Loucy (cell line): ENCODE measurements at regions not wholly inside any gene's neighbourhood (a gene's known extent, or its start where the extent isn't known, plus 50 kb on each side); places are given as distances from the start of the nearest gene placed in this dataset.

ENCODE experiments used
- CTCF ChIP-seq: fragments of 200-600 bp; sonication (generic); conservative IDR thresholded peaks from 2 replicates; pipeline ENCODE4 v1.5.1; 2014; ENCODE audit warnings: mild to moderate bottlenecking, antibody characterized with exemption, low read length
- EZH2phosphoT487 ChIP-seq: fragments of 200-600 bp; IDR thresholded peaks from 2 replicates; pipeline ENCODE4 v1.6.1; 2018; ENCODE audit warnings: antibody characterized with exemption, mild to moderate bottlenecking, moderate library complexity, borderline replicate concordance

GRCh38 chr16:5374184-5374583 lies 276.6 kb upstream of the EEF2KMT start:
- TF ChIP-seq CTCF = no peak
- no peak for TF ChIP-seq EZH2phosphoT487
